ENCODE measurements at regions not wholly inside any gene's neighbourhood (a gene's known extent, or its start where the extent isn't known, plus 50 kb on each side); places are given as distances from the start of the nearest gene placed in this dataset.
"Not testable (repeated sequence)": the region's sequence is repeated elsewhere in the genome, so short reads cannot be mapped to it uniquely, and the experiment has no call there.

GRCh38 chr6:98416027-98416426 is 418.3 kb upstream of the POU3F2 start:
- H3K9me3 ChIP-seq (ENCODE audit: control insufficient read depth, low read length), result no peaks in the 10 kb centered on the region
- H3K36me3 ChIP-seq (ENCODE audit: control insufficient read depth, insufficient read depth, low read length, severe bottlenecking), result no peaks in the 10 kb centered on the region
- H3K9ac ChIP-seq (ENCODE audit: low read length), result no peak overlapping the region
- H3K4me3 ChIP-seq (ENCODE audit: low read length), result no peak overlapping the region
- no peak for DNase-seq (ENCODE audit: low read depth)
- no peaks in the 10 kb centered on the region for H3K27me3 ChIP-seq (replicated peaks; ENCODE audit: control insufficient read depth, insufficient read depth, low read length)
- H3K4me1 ChIP-seq (ENCODE audit: control insufficient read depth, insufficient read depth, low read length), result no peaks in the 10 kb centered on the region

- H3K4me1 ChIP-seq (ENCODE audit: control insufficient read depth, insufficient read depth, low read length); DNase-seq (ENCODE audit: low read depth); H3K9ac ChIP-seq (ENCODE audit: low read length); H3K9me3 ChIP-seq (ENCODE audit: control insufficient read depth, low read length); H3K4me3 ChIP-seq (ENCODE audit: low read length); H3K27me3 ChIP-seq (replicated peaks; ENCODE audit: control insufficient read depth, insufficient read depth, low read length); H3K36me3 ChIP-seq (ENCODE audit: control insufficient read depth, insufficient read depth, low read length, severe bottlenecking): not testable (repeated sequence)
These were observed 417.7 kb upstream of the POU3F2 start for GRCh38 chr6:98416497-98417158.

- H3K9me3 ChIP-seq (ENCODE audit: control insufficient read depth, low read length), result peaks cover 3% of the 10 kb centered on the region
- no peak overlapping the region for H3K9ac ChIP-seq (ENCODE audit: low read length)
- H3K4me1 ChIP-seq (ENCODE audit: control insufficient read depth, insufficient read depth, low read length), result no peaks in the 10 kb centered on the region
- no peaks in the 10 kb centered on the region for H3K27me3 ChIP-seq (replicated peaks; ENCODE audit: control insufficient read depth, insufficient read depth, low read length)
- no peaks in the 10 kb centered on the region for H3K36me3 ChIP-seq (ENCODE audit: control insufficient read depth, insufficient read depth, low read length, severe bottlenecking)
- H3K4me3 ChIP-seq (ENCODE audit: low read length), result no peak overlapping the region
- no peak for DNase-seq (ENCODE audit: low read depth)
These were observed 400.9 kb upstream of the POU3F2 start for GRCh38 chr6:98433325-98434056.

GRCh38 chr6:98443633-98444032 is 390.7 kb upstream of the POU3F2 start:
- DNase-seq (ENCODE audit: low read depth), result no peak
- Histone ChIP-seq H3K36me3 (ENCODE audit: control insufficient read depth, insufficient read depth, low read length, severe bottlenecking) (no peaks in the 10 kb centered on the region), H3K4me1 (ENCODE audit: control insufficient read depth, insufficient read depth, low read length) (no peaks in the 10 kb centered on the region), H3K27me3 (replicated peaks; ENCODE audit: control insufficient read depth, insufficient read depth, low read length) (no peaks in the 10 kb centered on the region), H3K4me3 (ENCODE audit: low read length) (no peak overlapping the region), H3K9ac (ENCODE audit: low read length) (no peak overlapping the region), H3K9me3 (ENCODE audit: control insufficient read depth, low read length) (no peaks in the 10 kb centered on the region)

- DNase-seq (ENCODE audit: low read depth), result no peak
- Histone ChIP-seq H3K36me3 (ENCODE audit: control insufficient read depth, insufficient read depth, low read length, severe bottlenecking) (no peaks in the 10 kb centered on the region), H3K4me3 (ENCODE audit: low read length) (no peak overlapping the region)
These were observed 381.7 kb upstream of the POU3F2 start for GRCh38 chr6:98452685-98453084.

GRCh38 chr6:98454809-98455322 is 379.5 kb upstream of the POU3F2 start:
- Histone ChIP-seq H3K4me1 (ENCODE audit: control insufficient read depth, insufficient read depth, low read length) (no peaks in the 10 kb centered on the region), H3K27me3 (replicated peaks; ENCODE audit: control insufficient read depth, insufficient read depth, low read length) (no peaks in the 10 kb centered on the region), H3K9ac (ENCODE audit: low read length) (no peak overlapping the region), H3K9me3 (ENCODE audit: control insufficient read depth, low read length) (no peaks in the 10 kb centered on the region), H3K36me3 (ENCODE audit: control insufficient read depth, insufficient read depth, low read length, severe bottlenecking) (no peaks in the 10 kb centered on the region), H3K4me3 (ENCODE audit: low read length) (no peak overlapping the region)
- DNase-seq (ENCODE audit: low read depth), result no peak

More at GRCh38 chr6:98452685-98453084, 381.7 kb upstream of the POU3F2 start:
- Histone ChIP-seq H3K9ac (ENCODE audit: low read length) (no peak overlapping the region), H3K27me3 (replicated peaks; ENCODE audit: control insufficient read depth, insufficient read depth, low read length) (no peaks in the 10 kb centered on the region), H3K9me3 (ENCODE audit: control insufficient read depth, low read length) (peaks cover 2% of the 10 kb centered on the region), H3K4me1 (ENCODE audit: control insufficient read depth, insufficient read depth, low read length) (no peaks in the 10 kb centered on the region)

- Histone ChIP-seq H3K9me3 (ENCODE audit: control insufficient read depth, low read length) (no peaks in the 10 kb centered on the region), H3K9ac (ENCODE audit: low read length) (no peak overlapping the region), H3K36me3 (ENCODE audit: control insufficient read depth, insufficient read depth, low read length, severe bottlenecking) (no peaks in the 10 kb centered on the region), H3K27me3 (replicated peaks; ENCODE audit: control insufficient read depth, insufficient read depth, low read length) (no peaks in the 10 kb centered on the region), H3K4me1 (ENCODE audit: control insufficient read depth, insufficient read depth, low read length) (no peaks in the 10 kb centered on the region), H3K4me3 (ENCODE audit: low read length) (no peak overlapping the region)
- DNase-seq (ENCODE audit: low read depth), result no peak
These were observed 375.7 kb upstream of the POU3F2 start for GRCh38 chr6:98458708-98459107.

GRCh38 chr6:98463038-98464000 is 371.1 kb upstream of the POU3F2 start:
- no peak overlapping the region for H3K9ac ChIP-seq (ENCODE audit: low read length)
- no peak for DNase-seq (ENCODE audit: low read depth)
- H3K4me1 ChIP-seq (ENCODE audit: control insufficient read depth, insufficient read depth, low read length), result no peaks in the 10 kb centered on the region
- no peak overlapping the region for H3K4me3 ChIP-seq (ENCODE audit: low read length)
- no peaks in the 10 kb centered on the region for H3K9me3 ChIP-seq (ENCODE audit: control insufficient read depth, low read length)
- H3K27me3 ChIP-seq (replicated peaks; ENCODE audit: control insufficient read depth, insufficient read depth, low read length), result no peaks in the 10 kb centered on the region
- H3K36me3 ChIP-seq (ENCODE audit: control insufficient read depth, insufficient read depth, low read length, severe bottlenecking), result no peaks in the 10 kb centered on the region

GRCh38 chr6:98467091-98467490 is 367.3 kb upstream of the POU3F2 start:
- Histone ChIP-seq H3K4me3 (ENCODE audit: low read length) (no peak overlapping the region), H3K4me1 (ENCODE audit: control insufficient read depth, insufficient read depth, low read length) (no peaks in the 10 kb centered on the region), H3K9me3 (ENCODE audit: control insufficient read depth, low read length) (peaks cover 4% of the 10 kb centered on the region), H3K27me3 (replicated peaks; ENCODE audit: control insufficient read depth, insufficient read depth, low read length) (no peaks in the 10 kb centered on the region), H3K9ac (ENCODE audit: low read length) (no peak overlapping the region), H3K36me3 (ENCODE audit: control insufficient read depth, insufficient read depth, low read length, severe bottlenecking) (no peaks in the 10 kb centered on the region)
- DNase-seq (ENCODE audit: low read depth), result no peak

- no peaks in the 10 kb centered on the region for H3K27me3 ChIP-seq (replicated peaks; ENCODE audit: control insufficient read depth, insufficient read depth, low read length)
- H3K9me3 ChIP-seq (ENCODE audit: control insufficient read depth, low read length), result peaks cover 4% of the 10 kb centered on the region
- no peak overlapping the region for H3K4me3 ChIP-seq (ENCODE audit: low read length)
- no peaks in the 10 kb centered on the region for H3K36me3 ChIP-seq (ENCODE audit: control insufficient read depth, insufficient read depth, low read length, severe bottlenecking)
- no peak for DNase-seq (ENCODE audit: low read depth)
- H3K4me1 ChIP-seq (ENCODE audit: control insufficient read depth, insufficient read depth, low read length), result no peaks in the 10 kb centered on the region
- no peak overlapping the region for H3K9ac ChIP-seq (ENCODE audit: low read length)
These were observed 366.5 kb upstream of the POU3F2 start for GRCh38 chr6:98467902-98468301.

- Histone ChIP-seq H3K4me1 (ENCODE audit: control insufficient read depth, insufficient read depth, low read length) (no peaks in the 10 kb centered on the region), H3K9me3 (ENCODE audit: control insufficient read depth, low read length) (peaks cover 4% of the 10 kb centered on the region), H3K36me3 (ENCODE audit: control insufficient read depth, insufficient read depth, low read length, severe bottlenecking) (no peaks in the 10 kb centered on the region), H3K4me3 (ENCODE audit: low read length) (no peak overlapping the region), H3K27me3 (replicated peaks; ENCODE audit: control insufficient read depth, insufficient read depth, low read length) (no peaks in the 10 kb centered on the region), H3K9ac (ENCODE audit: low read length) (no peak overlapping the region)
- DNase-seq (ENCODE audit: low read depth), result no peak
These were observed 365.2 kb upstream of the POU3F2 start for GRCh38 chr6:98469141-98469540.
